ENCODE measurements at regions not wholly inside any gene's neighbourhood (a gene's known extent, or its start where the extent isn't known, plus 50 kb on each side); places are given as distances from the start of the nearest gene placed in this dataset.
"Not testable (repeated sequence)": the region's sequence is repeated elsewhere in the genome, so short reads cannot be mapped to it uniquely, and the experiment has no call there.

DNA sequence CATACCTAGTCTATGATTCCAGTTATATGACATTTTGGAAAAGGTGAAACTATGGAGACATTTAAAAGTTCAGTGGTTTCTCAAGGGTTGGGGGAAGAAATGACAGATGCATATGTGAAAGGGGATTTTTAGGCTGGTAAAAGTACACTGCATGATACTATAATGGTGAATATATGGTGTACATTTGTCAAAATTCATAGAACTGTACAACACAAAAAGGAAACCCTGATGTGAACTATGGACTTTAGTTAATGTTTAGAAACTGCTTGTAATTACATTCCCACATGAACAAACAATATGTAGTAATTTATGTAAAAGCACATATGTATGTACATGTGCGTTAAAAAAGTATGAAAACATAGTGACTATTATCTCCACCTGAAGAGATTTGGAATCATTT lies 907.3 kb upstream of the CITED2 start:
- Histone ChIP-seq H3K27ac (ENCODE audit: insufficient read depth, low read length, poor library complexity, severe bottlenecking) (no peak overlapping the region), H3K4me3 (ENCODE audit: insufficient read depth, low read depth, low read length, poor library complexity, severe bottlenecking) (no peak overlapping the region)

GRCh38 chr6:140281236-140281635 lies 906.8 kb upstream of the CITED2 start:
- no peak for DNase-seq
- Histone ChIP-seq H3K4me3 (ENCODE audit: insufficient read depth, low read depth, low read length, poor library complexity, severe bottlenecking) (no peak overlapping the region), H3K4me1 (ENCODE audit: control insufficient read depth, insufficient read depth, low read length, poor library complexity, severe bottlenecking) (no peaks in the 10 kb centered on the region), H3K27ac (ENCODE audit: insufficient read depth, low read length, poor library complexity, severe bottlenecking) (no peak overlapping the region), H3K27me3 (replicated peaks; ENCODE audit: control insufficient read depth, insufficient read depth, low read length, poor library complexity, severe bottlenecking) (no peaks in the 10 kb centered on the region), H3K36me3 (ENCODE audit: control insufficient read depth, insufficient read depth, low read length) (no peaks in the 10 kb centered on the region), H3K9me3 (ENCODE audit: control insufficient read depth, low read length) (no peaks in the 10 kb centered on the region)

More for the DNA sequence above, 907.3 kb upstream of the CITED2 start:
- no peaks in the 10 kb centered on the region for H3K9me3 ChIP-seq (ENCODE audit: control insufficient read depth, low read length)
- no peaks in the 10 kb centered on the region for H3K36me3 ChIP-seq (ENCODE audit: control insufficient read depth, insufficient read depth, low read length)
- no peaks in the 10 kb centered on the region for H3K27me3 ChIP-seq (replicated peaks; ENCODE audit: control insufficient read depth, insufficient read depth, low read length, poor library complexity, severe bottlenecking)
- no peaks in the 10 kb centered on the region for H3K4me1 ChIP-seq (ENCODE audit: control insufficient read depth, insufficient read depth, low read length, poor library complexity, severe bottlenecking)
- DNase-seq = no peak

DNA sequence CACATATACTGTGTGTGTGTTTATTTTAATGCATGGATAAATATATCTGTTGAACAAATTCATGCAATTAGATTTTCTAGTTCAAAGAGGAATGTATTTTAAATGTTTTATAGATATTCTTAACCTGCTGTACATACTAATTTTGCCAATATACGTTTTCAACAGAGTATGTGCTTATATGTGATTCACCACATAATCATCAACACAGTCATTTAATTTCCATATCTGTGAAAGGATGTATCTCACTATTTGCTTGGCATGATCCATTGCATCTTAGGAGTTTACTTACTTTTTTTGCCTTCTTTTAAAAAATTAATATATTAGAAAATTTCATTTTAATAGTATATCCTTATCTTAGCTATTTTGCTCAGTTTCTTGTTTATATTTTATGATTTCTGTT lies 902.3 kb upstream of the CITED2 start:
- no peaks in the 10 kb centered on the region for H3K36me3 ChIP-seq (ENCODE audit: control insufficient read depth, insufficient read depth, low read length)
- no peaks in the 10 kb centered on the region for H3K4me1 ChIP-seq (ENCODE audit: control insufficient read depth, insufficient read depth, low read length, poor library complexity, severe bottlenecking)
- H3K4me3 ChIP-seq (ENCODE audit: insufficient read depth, low read depth, low read length, poor library complexity, severe bottlenecking) = no peak overlapping the region
- no peaks in the 10 kb centered on the region for H3K27me3 ChIP-seq (replicated peaks; ENCODE audit: control insufficient read depth, insufficient read depth, low read length, poor library complexity, severe bottlenecking)
- H3K9me3 ChIP-seq (ENCODE audit: control insufficient read depth, low read length) = no peaks in the 10 kb centered on the region
- no peak overlapping the region for H3K27ac ChIP-seq (ENCODE audit: insufficient read depth, low read length, poor library complexity, severe bottlenecking)
- no peak for DNase-seq

GRCh38 chr6:140276133-140276532 lies 901.7 kb upstream of the CITED2 start:
- no peaks in the 10 kb centered on the region for H3K27me3 ChIP-seq (replicated peaks; ENCODE audit: control insufficient read depth, insufficient read depth, low read length, poor library complexity, severe bottlenecking)
- H3K27ac ChIP-seq (ENCODE audit: insufficient read depth, low read length, poor library complexity, severe bottlenecking) = no peak overlapping the region
- no peak for DNase-seq
- H3K4me3 ChIP-seq (ENCODE audit: insufficient read depth, low read depth, low read length, poor library complexity, severe bottlenecking) = no peak overlapping the region
- H3K4me1 ChIP-seq (ENCODE audit: control insufficient read depth, insufficient read depth, low read length, poor library complexity, severe bottlenecking) = no peaks in the 10 kb centered on the region
- no peaks in the 10 kb centered on the region for H3K36me3 ChIP-seq (ENCODE audit: control insufficient read depth, insufficient read depth, low read length)
- no peaks in the 10 kb centered on the region for H3K9me3 ChIP-seq (ENCODE audit: control insufficient read depth, low read length)

DNA sequence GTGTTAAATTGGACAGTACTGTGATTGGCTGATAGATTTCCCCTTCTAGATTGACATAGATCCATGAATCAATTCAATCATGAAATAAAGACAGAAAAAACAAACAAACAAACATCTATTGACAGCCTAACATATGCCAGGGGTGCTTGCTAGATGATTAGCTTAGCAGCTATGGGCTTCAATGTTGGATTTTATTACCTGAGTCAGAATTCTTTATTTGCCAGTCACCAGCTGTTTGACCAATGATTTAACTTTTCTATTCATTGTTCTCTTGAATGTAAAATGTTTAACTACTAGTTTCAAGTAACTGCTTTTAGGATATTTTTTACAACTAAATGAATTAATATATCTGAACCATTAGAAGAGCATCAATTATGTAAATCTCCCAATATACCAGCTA lies 901.3 kb upstream of the CITED2 start:
- no peak for DNase-seq
- Histone ChIP-seq H3K9me3 (ENCODE audit: control insufficient read depth, low read length) (no peaks in the 10 kb centered on the region), H3K4me3 (ENCODE audit: insufficient read depth, low read depth, low read length, poor library complexity, severe bottlenecking) (no peak overlapping the region), H3K4me1 (ENCODE audit: control insufficient read depth, insufficient read depth, low read length, poor library complexity, severe bottlenecking) (no peaks in the 10 kb centered on the region), H3K36me3 (ENCODE audit: control insufficient read depth, insufficient read depth, low read length) (no peaks in the 10 kb centered on the region), H3K27ac (ENCODE audit: insufficient read depth, low read length, poor library complexity, severe bottlenecking) (no peak overlapping the region), H3K27me3 (replicated peaks; ENCODE audit: control insufficient read depth, insufficient read depth, low read length, poor library complexity, severe bottlenecking) (no peaks in the 10 kb centered on the region)

DNA sequence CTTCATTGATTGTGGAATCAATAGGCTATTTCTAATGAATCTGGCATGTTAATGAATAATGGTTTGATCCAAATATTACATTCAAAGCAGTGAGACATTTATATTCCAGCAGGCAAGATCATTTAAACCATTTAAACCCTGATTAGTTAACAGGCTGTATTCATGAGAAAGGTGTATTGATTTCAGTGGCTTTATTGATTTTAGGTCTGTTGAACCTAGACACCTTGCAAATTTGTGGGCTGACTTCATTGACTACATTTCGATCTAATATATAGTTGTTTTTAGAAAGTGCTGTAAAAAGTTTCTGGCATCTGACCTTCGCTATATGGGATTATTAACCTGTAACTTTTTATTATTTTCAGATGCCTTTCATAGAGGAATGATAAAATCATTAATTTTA lies 900.1 kb upstream of the CITED2 start:
- Histone ChIP-seq H3K27me3 (replicated peaks; ENCODE audit: control insufficient read depth, insufficient read depth, low read length, poor library complexity, severe bottlenecking) (no peaks in the 10 kb centered on the region), H3K9me3 (ENCODE audit: control insufficient read depth, low read length) (no peaks in the 10 kb centered on the region), H3K4me3 (ENCODE audit: insufficient read depth, low read depth, low read length, poor library complexity, severe bottlenecking) (no peak overlapping the region), H3K36me3 (ENCODE audit: control insufficient read depth, insufficient read depth, low read length) (no peaks in the 10 kb centered on the region), H3K4me1 (ENCODE audit: control insufficient read depth, insufficient read depth, low read length, poor library complexity, severe bottlenecking) (no peaks in the 10 kb centered on the region), H3K27ac (ENCODE audit: insufficient read depth, low read length, poor library complexity, severe bottlenecking) (no peak overlapping the region)
- no peak for DNase-seq

GRCh38 chr6:140271759-140272377 lies 897.4 kb upstream of the CITED2 start:
- DNase-seq = no peak
- Histone ChIP-seq H3K9me3 (ENCODE audit: control insufficient read depth, low read length) (no peaks in the 10 kb centered on the region), H3K36me3 (ENCODE audit: control insufficient read depth, insufficient read depth, low read length) (no peaks in the 10 kb centered on the region)

DNA sequence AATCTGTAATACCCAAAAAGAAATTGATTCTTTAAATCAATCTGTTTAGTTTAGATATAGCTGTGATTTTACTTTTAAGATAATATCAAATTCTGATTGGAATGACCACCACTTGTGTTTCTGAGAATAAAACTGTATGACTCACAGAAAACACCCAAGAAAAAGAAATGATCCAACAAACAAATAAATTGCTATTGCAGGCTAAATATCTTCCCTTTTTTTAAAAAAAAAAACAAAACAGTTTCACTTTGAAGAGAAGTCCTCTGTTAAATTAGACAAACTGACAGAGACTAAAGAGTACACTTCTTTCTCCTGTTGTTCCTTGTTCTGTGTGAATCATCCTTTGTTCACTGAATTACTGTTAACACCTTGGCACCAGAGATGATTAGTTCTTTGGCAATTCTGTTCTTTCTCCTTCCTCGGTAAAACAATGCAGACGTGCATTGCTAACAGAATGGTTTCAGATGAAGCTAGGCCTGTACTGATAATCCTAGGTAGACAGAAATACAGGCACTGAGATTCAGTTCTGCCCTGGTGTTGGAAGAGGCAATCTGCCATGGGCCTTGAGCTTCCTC lies 895.2 kb upstream of the CITED2 start:
- Histone ChIP-seq H3K27me3 (replicated peaks; ENCODE audit: control insufficient read depth, insufficient read depth, low read length, poor library complexity, severe bottlenecking) (no peaks in the 10 kb centered on the region), H3K4me3 (ENCODE audit: insufficient read depth, low read depth, low read length, poor library complexity, severe bottlenecking) (no peak overlapping the region), H3K4me1 (ENCODE audit: control insufficient read depth, insufficient read depth, low read length, poor library complexity, severe bottlenecking) (no peaks in the 10 kb centered on the region), H3K9me3 (ENCODE audit: control insufficient read depth, low read length) (no peaks in the 10 kb centered on the region), H3K27ac (ENCODE audit: insufficient read depth, low read length, poor library complexity, severe bottlenecking) (no peak overlapping the region), H3K36me3 (ENCODE audit: control insufficient read depth, insufficient read depth, low read length) (no peaks in the 10 kb centered on the region)
- no peak for DNase-seq

More at GRCh38 chr6:140271759-140272377, 897.4 kb upstream of the CITED2 start:
- H3K27me3 ChIP-seq (replicated peaks; ENCODE audit: control insufficient read depth, insufficient read depth, low read length, poor library complexity, severe bottlenecking) = no peaks in the 10 kb centered on the region
- no peaks in the 10 kb centered on the region for H3K4me1 ChIP-seq (ENCODE audit: control insufficient read depth, insufficient read depth, low read length, poor library complexity, severe bottlenecking)
- no peak overlapping the region for H3K27ac ChIP-seq (ENCODE audit: insufficient read depth, low read length, poor library complexity, severe bottlenecking)
- no peak overlapping the region for H3K4me3 ChIP-seq (ENCODE audit: insufficient read depth, low read depth, low read length, poor library complexity, severe bottlenecking)

- DNase-seq = no peak
- Histone ChIP-seq H3K9me3 (ENCODE audit: control insufficient read depth, low read length) (no peaks in the 10 kb centered on the region), H3K4me1 (ENCODE audit: control insufficient read depth, insufficient read depth, low read length, poor library complexity, severe bottlenecking) (no peaks in the 10 kb centered on the region), H3K36me3 (ENCODE audit: control insufficient read depth, insufficient read depth, low read length) (no peaks in the 10 kb centered on the region), H3K4me3 (ENCODE audit: insufficient read depth, low read depth, low read length, poor library complexity, severe bottlenecking) (no peak overlapping the region), H3K27ac (ENCODE audit: insufficient read depth, low read length, poor library complexity, severe bottlenecking) (no peak overlapping the region), H3K27me3 (replicated peaks; ENCODE audit: control insufficient read depth, insufficient read depth, low read length, poor library complexity, severe bottlenecking) (no peaks in the 10 kb centered on the region)
Measured at GRCh38 chr6:140264431-140264830, 890.0 kb upstream of the CITED2 start.

GRCh38 chr6:140258302-140258701 lies 883.9 kb upstream of the CITED2 start:
- not testable (repeated sequence) for H3K9me3 ChIP-seq (ENCODE audit: control insufficient read depth, low read length); H3K4me1 ChIP-seq (ENCODE audit: control insufficient read depth, insufficient read depth, low read length, poor library complexity, severe bottlenecking); H3K4me3 ChIP-seq (ENCODE audit: insufficient read depth, low read depth, low read length, poor library complexity, severe bottlenecking); H3K36me3 ChIP-seq (ENCODE audit: control insufficient read depth, insufficient read depth, low read length); DNase-seq; H3K27me3 ChIP-seq (replicated peaks; ENCODE audit: control insufficient read depth, insufficient read depth, low read length, poor library complexity, severe bottlenecking); H3K27ac ChIP-seq (ENCODE audit: insufficient read depth, low read length, poor library complexity, severe bottlenecking)

Data from effector memory CD4-positive, alpha-beta T cell (primary cell).